WTC11 (cell line): ENCODE measurements at regions not wholly inside any gene's neighbourhood (a gene's known extent, or its start where the extent isn't known, plus 50 kb on each side); places are given as distances from the start of the nearest gene placed in this dataset.

ENCODE experiments used
- CTCF ChIP-seq: fragments of 200-600 bp; IDR thresholded peaks from 2 replicates; pipeline ENCODE4 v1.8.0; 2022; ENCODE audit warnings: antibody characterized with exemption
- PREB ChIP-seq: sonication (generic); formaldehyde crosslinking; IDR thresholded peaks from 2 replicates; pipeline ENCODE4 v1.8.1; 2022; ENCODE audit warnings: mild to moderate bottlenecking, missing genetic modification reagents, moderate library complexity, borderline replicate concordance
- ZNF263 ChIP-seq: sonication (generic); formaldehyde crosslinking; IDR thresholded peaks from 2 replicates; pipeline ENCODE4 v1.8.1; 2022; ENCODE audit warnings: low read depth, mild to moderate bottlenecking, moderate library complexity, missing genetic modification reagents
- TF ChIP-seq, protein P1 (sequence below): sonication (generic); formaldehyde crosslinking; IDR thresholded peaks from 2 replicates; pipeline ENCODE4 v1.8.0; 2022; ENCODE audit warnings: mild to moderate bottlenecking, missing genetic modification reagents
- TF ChIP-seq, protein P2 (sequence below): sonication (generic); formaldehyde crosslinking; IDR thresholded peaks from 2 replicates; pipeline ENCODE4 v1.8.0; 2022; ENCODE audit warnings: mild to moderate bottlenecking, missing genetic modification reagents

DNA sequence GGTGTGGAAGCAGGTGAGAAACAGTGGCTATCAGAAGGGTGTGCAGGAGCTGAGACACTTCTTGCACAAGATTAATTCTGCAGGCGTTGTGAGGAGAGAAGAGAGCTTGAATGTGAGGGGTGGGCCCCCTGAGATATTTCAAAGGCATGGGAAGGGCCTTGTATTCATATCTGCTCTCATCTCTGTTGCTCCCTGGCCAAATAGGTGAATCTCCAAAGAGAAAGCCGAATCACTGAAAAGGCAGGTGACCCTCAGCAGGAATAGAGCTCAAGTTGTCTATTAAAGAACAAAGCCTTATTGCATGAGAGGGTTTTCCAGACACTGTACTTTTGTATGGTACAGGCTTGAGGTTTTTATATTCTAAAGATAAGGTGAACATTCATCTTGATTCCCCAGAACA lies 373.1 kb downstream of the TMEM114 start:
- TF ChIP-seq CTCF (no peak), PREB (no peak), ZNF263 (CRISPR knock-in tag) (no peak)
- TF ChIP-seq, protein P1, sequence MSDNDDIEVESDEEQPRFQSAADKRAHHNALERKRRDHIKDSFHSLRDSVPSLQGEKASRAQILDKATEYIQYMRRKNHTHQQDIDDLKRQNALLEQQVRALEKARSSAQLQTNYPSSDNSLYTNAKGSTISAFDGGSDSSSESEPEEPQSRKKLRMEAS (CRISPR knock-in tag), result no peak
- TF ChIP-seq, protein P2, sequence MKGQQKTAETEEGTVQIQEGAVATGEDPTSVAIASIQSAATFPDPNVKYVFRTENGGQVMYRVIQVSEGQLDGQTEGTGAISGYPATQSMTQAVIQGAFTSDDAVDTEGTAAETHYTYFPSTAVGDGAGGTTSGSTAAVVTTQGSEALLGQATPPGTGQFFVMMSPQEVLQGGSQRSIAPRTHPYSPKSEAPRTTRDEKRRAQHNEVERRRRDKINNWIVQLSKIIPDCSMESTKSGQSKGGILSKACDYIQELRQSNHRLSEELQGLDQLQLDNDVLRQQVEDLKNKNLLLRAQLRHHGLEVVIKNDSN (CRISPR knock-in tag), result no peak
